ENCODE measurements at regions not wholly inside any gene's neighbourhood (a gene's known extent, or its start where the extent isn't known, plus 50 kb on each side); places are given as distances from the start of the nearest gene placed in this dataset.

DNA sequence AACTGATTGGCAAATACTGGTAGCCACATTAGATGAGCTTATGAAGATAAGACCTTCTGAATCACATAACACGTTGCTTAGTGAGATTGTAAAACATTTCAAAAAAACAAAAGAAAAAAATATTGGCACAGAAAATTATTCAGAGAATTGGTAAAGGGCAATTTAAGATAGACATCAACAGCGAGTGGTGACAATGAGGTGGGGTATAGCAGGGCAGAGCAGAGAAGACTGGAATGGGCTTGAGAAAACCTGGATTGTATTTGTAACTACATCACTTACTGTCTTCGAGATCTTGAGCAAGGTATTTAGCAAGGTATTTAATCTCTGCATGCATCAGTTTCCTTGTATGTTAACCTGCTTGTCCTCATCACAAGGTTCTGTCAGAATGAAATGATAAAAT, 313.0 kb upstream of the MEIS1 start:
- H3K27ac ChIP-seq: no peak overlapping the region
- TF ChIP-seq, protein P1, sequence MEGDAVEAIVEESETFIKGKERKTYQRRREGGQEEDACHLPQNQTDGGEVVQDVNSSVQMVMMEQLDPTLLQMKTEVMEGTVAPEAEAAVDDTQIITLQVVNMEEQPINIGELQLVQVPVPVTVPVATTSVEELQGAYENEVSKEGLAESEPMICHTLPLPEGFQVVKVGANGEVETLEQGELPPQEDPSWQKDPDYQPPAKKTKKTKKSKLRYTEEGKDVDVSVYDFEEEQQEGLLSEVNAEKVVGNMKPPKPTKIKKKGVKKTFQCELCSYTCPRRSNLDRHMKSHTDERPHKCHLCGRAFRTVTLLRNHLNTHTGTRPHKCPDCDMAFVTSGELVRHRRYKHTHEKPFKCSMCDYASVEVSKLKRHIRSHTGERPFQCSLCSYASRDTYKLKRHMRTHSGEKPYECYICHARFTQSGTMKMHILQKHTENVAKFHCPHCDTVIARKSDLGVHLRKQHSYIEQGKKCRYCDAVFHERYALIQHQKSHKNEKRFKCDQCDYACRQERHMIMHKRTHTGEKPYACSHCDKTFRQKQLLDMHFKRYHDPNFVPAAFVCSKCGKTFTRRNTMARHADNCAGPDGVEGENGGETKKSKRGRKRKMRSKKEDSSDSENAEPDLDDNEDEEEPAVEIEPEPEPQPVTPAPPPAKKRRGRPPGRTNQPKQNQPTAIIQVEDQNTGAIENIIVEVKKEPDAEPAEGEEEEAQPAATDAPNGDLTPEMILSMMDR (IDR thresholded peaks at IDR 0.05): no peak
- TF ChIP-seq ZFX (IDR thresholded peaks at IDR 0.05; ENCODE audit: borderline replicate concordance): no peak

DNA sequence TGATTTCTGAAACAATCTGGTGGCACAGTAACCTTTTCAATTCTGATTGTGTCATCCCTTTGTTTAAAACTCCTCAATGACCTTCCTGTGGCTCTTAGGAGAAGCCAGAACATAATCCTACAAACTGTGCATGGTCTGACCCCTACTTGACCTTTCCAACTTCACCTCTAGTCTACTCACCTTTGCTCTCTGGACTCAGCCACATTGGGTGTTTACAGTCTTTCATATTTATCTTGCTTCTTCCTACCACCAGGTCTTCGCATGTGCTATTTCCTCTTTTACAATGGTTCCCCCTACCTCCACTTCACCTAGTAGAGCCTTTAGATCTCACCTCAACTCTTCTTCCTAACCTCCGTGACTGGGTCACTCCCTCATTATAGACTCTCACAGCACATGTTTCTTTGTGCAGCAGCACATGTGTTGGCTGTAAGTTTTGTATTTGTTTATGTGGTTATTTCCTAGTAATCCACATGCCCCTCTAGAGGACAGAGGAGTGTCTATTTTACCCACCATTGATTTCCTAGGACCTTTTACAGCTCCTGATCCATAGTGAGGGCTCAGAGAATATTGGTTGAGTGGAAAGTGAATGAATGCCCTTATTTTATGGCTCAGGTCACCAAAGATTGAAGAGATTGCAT, 320.8 kb upstream of the MEIS1 start:
- no peak overlapping the region for H3K27ac ChIP-seq
- TF ChIP-seq, protein P1 (IDR thresholded peaks at IDR 0.05): no peak
- no peak for TF ChIP-seq ZFX (IDR thresholded peaks at IDR 0.05; ENCODE audit: borderline replicate concordance)

DNA sequence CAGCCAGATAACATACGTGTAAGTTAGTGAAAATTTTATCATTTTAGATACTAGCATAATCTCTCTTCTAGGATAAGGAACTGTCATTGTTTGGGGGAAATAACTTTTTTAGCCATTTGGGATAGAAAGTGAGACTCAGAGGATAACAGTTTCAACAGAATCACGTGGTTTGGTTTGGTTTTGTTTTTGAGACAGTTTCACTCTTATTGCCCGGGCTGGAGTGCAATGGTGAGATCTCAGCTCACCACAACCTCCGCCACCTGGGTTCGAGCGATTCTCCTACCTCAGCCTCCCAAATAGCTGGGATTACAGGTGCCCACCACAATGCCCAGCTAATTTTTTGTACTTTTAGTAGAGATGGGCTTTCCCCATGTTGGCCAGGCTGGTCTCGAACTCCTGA, 323.2 kb upstream of the MEIS1 start:
- TF ChIP-seq ZFX (IDR thresholded peaks at IDR 0.05; ENCODE audit: borderline replicate concordance): no peak
- TF ChIP-seq, protein P1 (IDR thresholded peaks at IDR 0.05): no peak
- no peak overlapping the region for H3K27ac ChIP-seq

DNA sequence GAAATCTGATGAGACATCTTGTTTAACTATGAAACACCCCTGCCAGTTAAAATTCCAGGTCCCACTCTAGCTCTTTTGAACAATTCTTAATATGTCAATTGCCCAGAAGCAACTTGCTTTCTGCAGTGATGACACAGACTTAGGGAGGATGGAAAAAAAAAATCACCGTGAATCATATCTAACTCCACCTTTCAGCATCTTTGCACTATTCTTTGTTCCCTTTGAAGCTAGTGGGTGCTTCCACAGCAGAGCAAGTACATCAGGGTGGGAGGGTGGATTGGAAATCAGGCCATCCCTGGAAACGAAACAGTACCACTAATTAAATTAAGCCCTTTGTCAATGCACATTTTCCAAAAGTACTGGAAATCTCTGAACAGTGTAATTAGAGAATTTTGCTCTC, 324.3 kb upstream of the MEIS1 start:
- H3K27ac ChIP-seq: no peak overlapping the region
- TF ChIP-seq, protein P1 (IDR thresholded peaks at IDR 0.05): no peak
- no peak for TF ChIP-seq ZFX (IDR thresholded peaks at IDR 0.05; ENCODE audit: borderline replicate concordance)

- no peak for TF ChIP-seq ZFX (IDR thresholded peaks at IDR 0.05; ENCODE audit: borderline replicate concordance)
- TF ChIP-seq, protein P1 (IDR thresholded peaks at IDR 0.05): no peak
- no peak overlapping the region for H3K27ac ChIP-seq
These were observed 324.8 kb upstream of the MEIS1 start for GRCh38 chr2:66110086-66110485.

DNA sequence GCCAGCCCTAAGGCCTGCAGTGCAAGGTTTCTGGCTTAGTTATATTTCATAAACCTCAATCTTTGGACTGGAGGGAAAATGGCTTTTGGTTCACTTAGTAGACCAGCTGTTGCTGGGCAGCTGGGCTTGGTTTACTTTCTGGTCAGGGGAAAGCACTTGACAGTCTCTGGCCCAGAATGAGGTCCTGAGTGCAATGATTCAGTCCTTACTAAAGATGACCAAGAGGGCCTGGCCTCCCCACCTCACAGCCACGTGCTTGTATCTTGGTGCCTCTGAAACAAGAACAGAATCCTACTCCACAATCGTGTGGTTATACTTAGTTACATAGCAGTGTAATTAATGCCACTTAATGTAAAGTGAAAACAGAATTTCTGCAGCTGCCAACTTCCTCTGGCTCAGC, 325.5 kb upstream of the MEIS1 start:
- TF ChIP-seq, protein P1 (IDR thresholded peaks at IDR 0.05): no peak
- no peak for TF ChIP-seq ZFX (IDR thresholded peaks at IDR 0.05; ENCODE audit: borderline replicate concordance)

DNA sequence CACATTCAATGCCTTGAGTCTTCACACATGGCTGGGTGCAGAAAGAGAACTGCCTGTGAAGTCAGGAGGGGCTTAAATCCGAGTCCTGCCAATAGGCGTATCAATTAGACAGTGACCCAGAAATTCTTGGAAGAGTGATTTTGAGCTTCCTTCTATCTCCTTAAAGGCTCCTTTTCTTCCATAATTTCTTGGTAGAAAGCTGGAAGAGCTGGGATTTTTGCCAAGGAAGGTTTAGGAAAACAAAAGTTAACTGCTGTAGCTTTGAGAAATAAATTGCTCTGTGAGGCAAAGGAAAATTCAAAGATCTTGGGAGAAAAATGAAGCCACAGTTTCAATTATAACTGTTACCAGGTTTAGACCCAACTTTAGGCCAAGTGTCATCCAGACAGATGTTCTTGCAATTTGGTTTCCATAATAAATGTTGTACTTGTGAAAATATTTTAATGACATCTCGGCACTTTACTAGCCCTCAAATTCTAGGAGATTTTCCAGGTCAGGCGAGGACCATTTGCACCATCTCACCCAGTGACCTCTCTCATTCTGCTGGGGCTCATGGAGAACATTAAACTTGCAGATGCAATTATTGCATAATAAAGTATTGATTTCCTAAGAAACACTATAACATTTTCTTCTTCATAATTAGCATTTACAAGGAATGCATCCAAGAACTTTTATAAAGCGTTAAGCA, 329.7 kb upstream of the MEIS1 start:
- TF ChIP-seq ZFX (IDR thresholded peaks at IDR 0.05; ENCODE audit: borderline replicate concordance): no peak
- TF ChIP-seq, protein P1 (IDR thresholded peaks at IDR 0.05): no peak
- no peak overlapping the region for H3K27ac ChIP-seq

More for the DNA sequence above, 325.5 kb upstream of the MEIS1 start:
- H3K27ac ChIP-seq: no peak overlapping the region
